ENCODE measurements at regions not wholly inside any gene's neighbourhood (a gene's known extent, or its start where the extent isn't known, plus 50 kb on each side); places are given as distances from the start of the nearest gene placed in this dataset.

GRCh38 chr20:40806929-40807820 lies 118.1 kb upstream of the MAFB start:
- no peak for DNase-seq (ENCODE audit: low read depth)

GRCh38 chr20:40807821-40808170 lies 118.8 kb upstream of the MAFB start:
- no peak for DNase-seq (ENCODE audit: low read depth)

- no peak for DNase-seq (ENCODE audit: low read depth)
Measured at GRCh38 chr20:40808936-40809335, 119.9 kb upstream of the MAFB start.

GRCh38 chr20:40809361-40809760 lies 120.3 kb upstream of the MAFB start:
- DNase-seq (ENCODE audit: low read depth): no peak

GRCh38 chr20:40810332-40811000 lies 121.4 kb upstream of the MAFB start:
- no peak for DNase-seq (ENCODE audit: low read depth)

GRCh38 chr20:40811004-40811403 lies 122.0 kb upstream of the MAFB start:
- DNase-seq (ENCODE audit: low read depth): no peak

GRCh38 chr20:40811660-40812414 lies 122.8 kb upstream of the MAFB start:
- DNase-seq (ENCODE audit: low read depth): no peak

GRCh38 chr20:40812415-40812925 lies 123.4 kb upstream of the MAFB start:
- no peak for DNase-seq (ENCODE audit: low read depth)

GRCh38 chr20:40813029-40813431 lies 124.0 kb upstream of the MAFB start:
- DNase-seq (ENCODE audit: low read depth): peak; percentile 10

- DNase-seq (ENCODE audit: low read depth): no peak
Measured at GRCh38 chr20:40813708-40814630, 124.9 kb upstream of the MAFB start.

GRCh38 chr20:40814631-40814960 lies 125.6 kb upstream of the MAFB start:
- no peak for DNase-seq (ENCODE audit: low read depth)

- DNase-seq (ENCODE audit: low read depth): no peak
Measured at GRCh38 chr20:40815156-40816038, 126.4 kb upstream of the MAFB start.

- no peak for DNase-seq (ENCODE audit: low read depth)
Measured at GRCh38 chr20:40816039-40816352, 127.0 kb upstream of the MAFB start.

- no peak for DNase-seq (ENCODE audit: low read depth)
Measured at GRCh38 chr20:40821429-40821828, 132.4 kb upstream of the MAFB start.

- no peak for DNase-seq (ENCODE audit: low read depth)
Measured at GRCh38 chr20:40826699-40827098, 137.7 kb upstream of the MAFB start.

- DNase-seq (ENCODE audit: low read depth): no peak
Measured at GRCh38 chr20:40835321-40835720, 146.3 kb upstream of the MAFB start.

- DNase-seq (ENCODE audit: low read depth): no peak
Measured at GRCh38 chr20:40838509-40838908, 149.5 kb upstream of the MAFB start.

- DNase-seq (ENCODE audit: low read depth): no peak
Measured at GRCh38 chr20:40843251-40843650, 154.2 kb upstream of the MAFB start.

GRCh38 chr20:40844332-40844731 lies 155.3 kb upstream of the MAFB start:
- no peak for DNase-seq (ENCODE audit: low read depth)

- DNase-seq (ENCODE audit: low read depth): no peak
Measured at GRCh38 chr20:40848096-40848495, 159.1 kb upstream of the MAFB start.

Measured in HT1080 (cell line).